GM21737 (cell line): ENCODE measurements at regions not wholly inside any gene's neighbourhood (a gene's known extent, or its start where the extent isn't known, plus 50 kb on each side); places are given as distances from the start of the nearest gene placed in this dataset.
"Not testable (repeated sequence)": the region's sequence is repeated elsewhere in the genome, so short reads cannot be mapped to it uniquely, and the experiment has no call there.

Experiments used
- ATAC-seq: cut with Tn5 transposase; IDR thresholded peaks from one replicate; pipeline ENCODE4 v1.9.1; 2021; ENCODE audit warnings: mild to moderate bottlenecking, moderate library complexity; ENCODE audit not compliant: unreplicated experiment

DNA sequence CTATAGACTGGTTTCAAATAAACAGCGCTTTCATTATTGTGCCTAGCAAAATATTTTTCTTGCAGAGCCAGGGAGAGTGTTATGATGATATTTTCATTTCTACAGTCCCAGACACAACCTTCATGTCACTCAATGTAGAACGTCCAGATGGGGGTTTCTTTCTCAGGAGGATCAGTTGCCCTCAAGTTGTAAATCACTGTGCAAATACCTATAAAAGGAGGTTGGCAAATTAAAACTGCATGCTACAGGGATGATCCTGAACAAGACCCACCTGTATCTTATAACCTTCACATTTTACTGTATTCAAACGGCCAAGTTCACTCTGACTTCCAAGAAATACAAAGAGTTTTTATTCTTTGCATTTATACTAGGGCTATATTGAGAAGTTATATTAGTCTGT, 486.0 kb downstream of the EDEM1 start:
- no peak for ATAC-seq

DNA sequence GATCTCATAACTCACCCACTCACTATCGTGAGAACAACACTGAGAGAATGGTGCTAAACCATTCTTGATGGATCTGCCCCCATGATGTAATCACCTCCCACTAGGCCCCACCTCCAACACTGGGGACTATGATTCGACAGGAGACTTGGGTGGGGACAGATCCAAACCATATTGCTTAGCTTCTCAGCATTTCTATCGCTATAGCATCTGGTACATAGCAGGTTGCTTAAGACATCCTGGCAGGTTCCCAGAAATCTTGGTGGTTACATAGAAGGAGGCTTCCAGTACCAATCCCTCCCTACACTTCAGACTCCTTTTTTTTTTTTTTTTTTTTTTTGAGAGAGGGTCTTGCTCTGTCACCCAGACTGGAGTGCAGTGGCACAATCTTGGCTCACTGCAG, 487.8 kb downstream of the EDEM1 start:
- no peak for ATAC-seq

DNA sequence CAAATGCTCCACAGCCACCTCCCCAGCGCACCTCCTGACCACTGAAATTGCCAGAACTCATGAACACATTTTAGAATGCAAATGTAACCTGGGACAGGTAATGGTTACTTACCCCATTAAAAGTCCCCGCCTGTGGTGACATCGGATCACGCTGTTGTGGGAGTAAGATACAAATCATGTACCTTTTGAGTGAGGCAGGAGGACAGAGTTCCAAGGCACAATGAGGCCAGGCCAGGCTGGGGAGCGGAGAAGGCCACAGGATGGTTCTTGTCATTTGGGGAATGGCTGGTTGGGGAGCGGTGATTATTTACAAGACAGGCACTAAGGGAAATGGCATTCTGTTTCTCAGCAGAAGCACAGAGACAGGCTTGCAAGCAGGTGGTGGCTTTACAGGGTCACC, 490.0 kb downstream of the EDEM1 start:
- no peak for ATAC-seq

DNA sequence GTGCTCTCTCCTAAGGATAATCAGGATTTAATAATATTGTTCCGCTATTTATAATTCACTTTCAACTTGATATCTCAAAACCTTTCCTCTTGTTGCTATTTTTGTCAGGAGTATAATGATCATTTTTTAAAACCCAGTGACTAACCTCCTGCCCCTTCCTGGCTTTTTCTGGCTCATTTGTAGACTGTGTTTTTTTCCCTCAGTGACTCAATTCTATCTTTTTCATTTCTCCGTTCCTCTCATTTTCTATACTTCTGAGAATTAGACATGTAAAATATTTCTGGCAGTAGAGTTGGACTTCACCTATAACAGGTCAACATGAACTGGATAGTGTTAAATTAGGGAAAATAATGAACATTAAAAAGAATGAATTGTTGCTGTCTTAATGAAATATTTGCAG, 490.7 kb downstream of the EDEM1 start:
- no peak for ATAC-seq

DNA sequence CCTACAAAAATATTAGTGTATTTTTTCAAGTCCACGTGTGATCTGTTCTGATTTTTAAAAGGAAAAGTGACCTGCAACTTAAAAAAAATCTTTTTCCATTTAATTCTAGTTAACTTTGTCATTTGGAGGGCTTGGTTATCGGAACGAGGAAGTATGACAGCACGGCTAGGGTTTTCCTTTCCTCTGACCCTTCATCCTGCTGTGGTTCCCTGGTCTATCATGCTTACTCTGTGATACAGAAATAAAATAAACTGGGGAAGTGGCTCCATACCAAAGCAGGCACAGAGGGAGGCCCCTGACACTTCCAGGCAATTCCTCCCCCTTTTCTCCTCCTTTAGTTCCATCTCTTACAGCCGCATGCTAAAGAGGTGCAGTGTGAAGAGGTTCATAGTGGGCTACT, 491.3 kb downstream of the EDEM1 start:
- ATAC-seq = no peak

DNA sequence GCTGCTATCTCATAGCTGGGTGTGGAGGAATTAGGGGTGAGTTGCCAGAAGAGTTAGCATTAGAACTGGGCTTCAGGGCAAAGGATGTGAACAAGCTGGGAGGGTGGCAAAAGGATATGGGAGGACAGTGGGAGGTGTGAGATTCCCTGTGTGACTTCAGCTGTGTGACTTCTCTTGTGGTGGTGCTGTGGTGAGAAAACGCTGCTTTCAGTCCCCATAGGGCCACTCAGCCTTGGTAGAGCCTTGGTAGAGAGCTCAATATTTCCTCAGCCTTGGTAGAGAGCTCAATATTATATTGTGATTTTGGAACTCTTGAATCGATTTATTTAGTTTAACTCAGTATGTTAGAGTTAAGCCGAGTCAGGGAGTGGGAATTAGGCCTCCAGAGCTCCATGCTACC, 499.7 kb downstream of the EDEM1 start:
- ATAC-seq = no peak

GRCh38 chr3:5690490-5690889, 503.0 kb downstream of the EDEM1 start:
- ATAC-seq = no peak

DNA sequence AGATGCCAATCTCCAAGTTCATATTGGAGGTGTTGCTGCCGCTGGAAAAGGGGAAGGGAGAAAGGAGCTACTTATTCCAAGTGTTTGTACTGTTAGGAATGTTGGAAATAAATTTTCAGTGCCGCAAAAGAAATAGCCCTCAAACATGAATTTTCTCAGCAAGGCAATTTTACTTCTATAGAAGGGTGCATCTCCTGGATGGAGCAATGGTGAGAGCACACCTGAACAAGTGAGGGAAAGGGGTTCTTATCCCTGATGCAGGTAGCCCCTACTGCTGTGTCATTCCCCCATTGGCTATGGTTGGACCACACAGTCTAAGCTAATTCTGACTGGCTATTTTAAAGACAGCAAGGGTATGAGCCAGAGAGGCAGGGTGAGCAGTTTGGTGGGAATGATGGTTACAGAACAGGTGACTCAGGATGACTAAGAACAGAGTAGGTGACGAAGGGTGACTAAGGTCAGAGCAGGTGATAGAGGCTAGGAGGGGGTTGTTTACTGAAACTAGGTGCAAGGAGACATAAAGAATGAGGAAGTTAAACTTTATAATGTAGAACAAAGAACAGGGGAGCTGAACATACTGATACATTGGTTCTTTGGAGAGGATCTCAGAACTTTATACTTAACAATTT, 503.5 kb downstream of the EDEM1 start:
- ATAC-seq = no peak

DNA sequence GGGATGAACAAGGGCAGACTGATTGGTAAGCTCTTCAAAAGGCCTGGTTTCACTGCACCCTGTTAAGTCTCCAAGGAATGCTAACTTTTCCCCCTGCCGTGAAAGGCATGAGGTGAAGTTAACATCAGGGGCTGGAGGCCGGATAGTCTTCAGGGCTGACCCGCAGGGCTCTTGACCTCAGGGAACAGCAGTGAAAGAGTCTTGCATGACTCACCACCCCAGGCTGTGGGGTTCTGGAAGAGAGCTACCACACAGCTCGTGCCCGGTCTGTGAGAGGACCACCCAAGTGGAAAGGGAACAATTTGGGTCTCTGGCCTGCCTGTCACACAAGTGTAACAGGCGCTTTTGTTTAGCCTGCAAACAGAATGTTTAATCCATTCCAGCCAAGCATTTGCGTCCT, 504.9 kb downstream of the EDEM1 start:
- no peak for ATAC-seq

- ATAC-seq = no peak
Observed at GRCh38 chr3:5694266-5694665, 506.8 kb downstream of the EDEM1 start.

- no peak for ATAC-seq
Observed at GRCh38 chr3:5698851-5699250, 511.3 kb downstream of the EDEM1 start.

DNA sequence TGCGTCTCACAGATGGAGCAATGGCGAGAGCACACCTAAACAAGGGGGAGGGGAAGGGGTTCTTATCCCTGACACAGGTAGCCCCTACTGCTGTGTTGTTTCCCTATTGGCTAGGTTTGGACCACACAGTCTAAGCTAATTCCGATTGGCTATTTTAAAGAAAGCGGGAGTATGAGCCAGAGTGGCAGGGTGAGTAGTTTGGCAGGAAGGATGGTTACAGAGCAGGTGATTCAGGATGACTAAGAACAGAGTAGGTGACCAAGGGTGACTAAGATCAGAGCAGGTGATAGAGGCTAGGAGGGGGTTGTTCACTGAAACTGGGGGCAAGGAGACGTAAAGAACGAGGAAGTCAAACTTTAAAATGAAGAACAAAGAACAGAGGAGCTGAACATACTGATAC, 511.8 kb downstream of the EDEM1 start:
- ATAC-seq = no peak

DNA sequence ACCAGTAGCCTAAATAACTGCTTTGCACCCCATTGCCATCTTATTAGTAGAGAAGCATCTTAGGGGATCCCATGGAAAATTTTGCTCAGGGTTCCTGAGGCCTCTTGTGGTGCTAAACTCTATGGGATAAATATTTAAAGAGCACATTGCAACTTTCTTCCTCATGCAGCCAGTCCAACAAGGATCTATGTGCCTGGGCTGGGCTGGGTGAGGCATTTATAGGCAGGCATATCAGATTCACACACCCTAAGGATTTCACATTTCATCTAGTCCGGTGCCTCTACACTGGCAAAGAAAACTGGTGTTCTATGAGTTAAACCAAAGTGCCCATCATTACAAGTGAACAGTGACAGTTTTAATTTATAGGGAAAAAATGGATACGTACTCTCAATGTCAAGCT, 512.3 kb downstream of the EDEM1 start:
- ATAC-seq = no peak

DNA sequence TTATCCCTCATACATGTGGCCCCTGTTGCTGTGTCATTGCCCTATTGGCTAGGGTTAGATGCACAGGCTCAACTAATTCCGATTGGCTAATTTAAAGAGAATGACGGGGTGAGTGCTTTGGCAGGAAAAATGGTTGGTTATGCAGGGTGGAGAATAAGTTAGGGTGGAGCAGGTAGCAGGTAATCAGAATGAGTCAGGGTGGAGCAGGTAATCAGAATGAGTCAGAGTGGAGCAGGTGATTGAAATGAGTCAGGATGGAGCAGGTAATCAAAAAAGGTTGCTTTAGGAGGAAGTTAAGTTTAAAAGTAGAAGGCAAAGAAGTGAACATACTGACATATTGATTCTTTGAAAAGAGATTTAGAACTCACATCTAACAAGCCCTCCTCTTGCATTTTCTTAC, 513.5 kb downstream of the EDEM1 start:
- ATAC-seq = not testable (repeated sequence)

- no peak for ATAC-seq
Observed at GRCh38 chr3:5707794-5708193, 520.3 kb downstream of the EDEM1 start.

DNA sequence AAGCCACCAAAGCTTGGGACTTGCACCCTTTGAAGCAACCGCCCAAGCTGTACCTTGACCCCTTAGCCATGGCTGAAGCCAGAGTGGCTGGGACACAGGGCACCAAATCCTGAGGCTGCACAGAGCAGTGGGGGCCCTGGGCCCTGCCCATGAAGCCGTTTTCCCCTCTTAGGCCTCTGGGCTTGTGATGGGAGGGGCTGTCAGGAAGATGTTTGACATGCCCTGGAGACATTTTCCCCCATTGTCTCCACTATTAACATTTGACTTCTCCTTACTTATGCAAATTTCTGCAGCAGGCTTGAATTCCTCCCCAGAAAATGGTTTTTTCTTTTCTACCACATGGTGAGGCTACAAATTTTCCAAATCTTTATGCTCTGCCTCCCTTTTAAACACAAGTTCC, 522.2 kb downstream of the EDEM1 start:
- ATAC-seq = no peak

- no peak for ATAC-seq
Observed at GRCh38 chr3:5710718-5711117, 523.2 kb downstream of the EDEM1 start.

GRCh38 chr3:5717254-5717653, 529.7 kb downstream of the EDEM1 start:
- no peak for ATAC-seq

- not testable (repeated sequence) for ATAC-seq
Observed at GRCh38 chr3:5719668-5720067, 532.2 kb downstream of the EDEM1 start.

DNA sequence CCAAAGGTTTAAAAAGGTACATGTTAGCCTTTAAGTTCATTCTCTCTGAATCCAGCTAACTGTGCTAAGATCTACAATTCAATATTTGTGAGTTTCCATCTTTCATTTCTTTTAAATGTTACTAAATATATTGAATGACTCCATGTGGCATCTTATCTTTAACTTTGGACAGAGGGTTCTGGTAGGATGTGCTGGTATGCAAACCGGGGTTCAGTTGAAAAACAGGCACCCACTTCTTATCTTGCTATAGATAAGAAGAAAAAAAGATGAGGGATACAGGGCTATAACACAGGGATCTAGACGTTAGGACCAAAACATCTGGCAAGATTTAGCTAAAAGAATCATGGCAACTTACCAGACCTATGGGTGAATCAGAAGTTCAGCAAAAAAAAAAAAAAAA, 538.3 kb downstream of the EDEM1 start:
- no peak for ATAC-seq

DNA sequence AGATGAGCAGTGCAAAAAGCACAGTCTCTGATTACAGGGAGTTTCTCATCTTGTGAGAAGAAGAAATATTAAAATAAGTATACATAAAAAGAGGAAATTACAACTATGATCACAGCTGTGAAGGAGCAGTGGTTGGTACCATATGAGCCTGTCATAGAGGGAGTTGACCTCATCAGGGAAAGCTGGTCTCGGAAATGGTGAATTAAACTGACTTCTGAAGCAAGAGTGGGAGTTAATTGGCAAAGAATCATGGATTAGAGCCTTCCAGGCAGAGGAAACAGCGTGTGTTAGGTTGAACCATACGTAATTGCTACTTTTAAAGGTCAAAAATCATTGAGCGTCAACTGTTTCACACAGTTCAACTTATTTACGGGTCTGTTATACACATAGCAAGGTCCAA, 539.1 kb downstream of the EDEM1 start:
- no peak for ATAC-seq

DNA sequence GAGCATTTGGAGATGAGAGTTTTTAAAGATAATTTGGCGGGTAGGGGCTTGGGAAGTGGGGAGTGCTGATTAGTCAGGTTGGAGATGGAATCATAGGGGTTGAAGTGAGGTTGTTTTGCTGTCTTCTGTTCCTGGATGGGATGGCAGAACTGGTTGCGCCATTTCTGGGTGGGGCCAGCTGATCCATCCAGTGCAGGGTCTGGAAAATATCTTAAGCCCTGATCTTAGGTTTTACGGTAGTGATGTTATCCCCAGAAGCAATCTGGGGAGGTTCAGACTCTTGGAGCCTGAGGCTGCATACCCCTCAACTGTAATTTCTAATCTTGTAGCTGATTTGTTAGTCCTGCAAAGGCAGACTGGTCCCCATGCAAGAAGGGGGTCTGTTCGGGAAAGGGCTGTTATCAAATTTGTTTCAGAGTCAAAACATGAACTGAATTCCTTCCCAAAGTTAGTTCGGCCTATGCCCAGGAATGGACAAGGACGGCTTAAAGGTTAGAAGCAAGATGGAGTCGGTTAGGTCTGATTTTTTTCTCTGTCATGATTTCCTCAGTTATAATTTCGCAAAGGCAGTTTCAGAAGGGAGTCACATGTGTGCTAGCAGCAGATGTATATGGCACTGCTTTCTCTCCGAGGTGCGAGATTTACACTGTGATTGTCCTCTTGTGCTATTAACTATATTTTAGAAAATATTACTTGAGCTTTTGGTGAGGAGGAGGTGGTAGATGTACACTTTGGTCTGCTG, 540.4 kb downstream of the EDEM1 start:
- no peak for ATAC-seq

DNA sequence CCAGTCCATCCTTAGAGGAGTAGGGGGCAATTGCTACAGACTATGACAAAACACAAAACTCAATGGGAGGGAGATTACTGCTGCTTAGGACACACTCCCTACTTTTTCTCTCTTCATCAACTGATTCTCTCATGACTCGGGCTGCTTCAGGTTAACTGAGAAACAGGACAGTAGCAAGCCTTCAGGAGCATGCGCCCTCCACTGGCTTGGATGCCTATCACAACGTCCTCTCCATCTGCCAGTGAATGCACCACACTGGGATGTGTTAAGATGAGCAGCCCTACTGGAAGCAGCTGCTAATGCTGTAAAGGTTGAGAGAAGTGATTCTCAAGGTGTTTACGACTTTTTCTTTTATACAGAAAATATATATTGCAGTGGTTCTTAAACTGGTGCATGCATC, 542.3 kb downstream of the EDEM1 start:
- ATAC-seq = no peak
